Parathyroid adenoma (tissue), 2 donors: ENCODE measurements at regions not wholly inside any gene's neighbourhood (a gene's known extent, or its start where the extent isn't known, plus 50 kb on each side); places are given as distances from the start of the nearest gene placed in this dataset.
"Not testable (repeated sequence)": the region's sequence is repeated elsewhere in the genome, so short reads cannot be mapped to it uniquely, and the experiment has no call there.

ENCODE experiments used
- H2AFZ ChIP-seq: fragments of 300-600 bp; sonication (generic); one replicate; pipeline ENCODE4 v1.7.0; 2017; ENCODE audit warnings: antibody characterized with exemption, mild to moderate bottlenecking
- H3K27ac ChIP-seq: fragments of 300-600 bp; sonication (generic); one replicate; pipeline ENCODE4 v1.7.0; 2017
- H3K27me3 ChIP-seq: fragments of 300-600 bp; sonication (generic); one replicate; pipeline ENCODE4 v1.7.0; 2017; ENCODE audit warnings: low read length; ENCODE audit not compliant: control insufficient read depth, insufficient read depth
- H3K36me3 ChIP-seq: fragments of 300-600 bp; sonication (generic); one replicate; pipeline ENCODE4 v1.7.0; 2017; ENCODE audit warnings: low read length; ENCODE audit not compliant: control insufficient read depth, insufficient read depth
- H3K4me1 ChIP-seq: fragments of 300-600 bp; sonication (generic); one replicate; pipeline ENCODE4 v1.7.0; 2017; ENCODE audit warnings: control low read depth
- H3K4me2 ChIP-seq: fragments of 300-600 bp; sonication (generic); one replicate; pipeline ENCODE4 v1.7.0; 2017; ENCODE audit warnings: low read length
- H3K4me3 ChIP-seq: fragments of 300-600 bp; sonication (generic); one replicate; pipeline ENCODE4 v1.7.0; 2017; ENCODE audit warnings: low read depth, low read length
- H3K79me2 ChIP-seq: fragments of 300-600 bp; sonication (generic); one replicate; pipeline ENCODE4 v1.7.0; 2017; ENCODE audit warnings: control low read depth
- H3K9ac ChIP-seq: fragments of 300-600 bp; sonication (generic); one replicate; pipeline ENCODE4 v1.7.0; 2017; ENCODE audit warnings: mild to moderate bottlenecking
- H3K9me3 ChIP-seq: fragments of 300-600 bp; sonication (generic); one replicate; pipeline ENCODE4 v1.7.0; 2017; ENCODE audit warnings: low read length; ENCODE audit not compliant: control insufficient read depth
- TF ChIP-seq, protein P1 (sequence below): fragments of 300-600 bp; sonication (generic); IDR thresholded peaks from one replicate; pipeline ENCODE4 v1.7.0; 2017; ENCODE audit warnings: antibody characterized with exemption, mild to moderate bottlenecking
- donor health status: primary hyperparathyroidism.

DNA sequence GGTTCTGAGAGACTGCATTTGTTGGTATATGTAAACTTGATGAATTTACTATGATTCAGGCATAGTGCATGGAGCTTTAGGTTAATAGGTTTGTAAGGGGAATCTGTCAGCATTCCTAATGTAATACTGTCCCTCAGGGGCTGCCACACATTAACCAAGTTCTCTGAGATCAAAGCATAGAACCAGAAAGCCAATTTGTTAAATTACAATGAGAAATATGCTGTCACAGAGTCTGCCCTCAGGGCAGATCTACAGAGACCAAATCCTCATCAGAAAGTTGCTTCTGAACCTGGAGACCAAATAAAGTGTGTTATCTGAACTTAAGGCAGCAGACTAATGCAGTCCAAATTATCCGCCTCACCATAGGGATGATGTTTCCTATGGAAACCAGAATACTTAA lies 250.8 kb upstream of the HTR1E start:
- Histone ChIP-seq H3K4me2 (no peak overlapping the region), H3K27me3 (no peaks in the 10 kb centered on the region), H3K4me3 (no peak overlapping the region), H3K4me1 (no peaks in the 10 kb centered on the region), H3K27ac (no peak overlapping the region), H2AFZ (no peak overlapping the region), H3K9me3 (no peaks in the 10 kb centered on the region), H3K79me2 (no peaks in the 10 kb centered on the region), H3K36me3 (no peaks in the 10 kb centered on the region), H3K9ac (no peak overlapping the region)
- TF ChIP-seq, protein P1, sequence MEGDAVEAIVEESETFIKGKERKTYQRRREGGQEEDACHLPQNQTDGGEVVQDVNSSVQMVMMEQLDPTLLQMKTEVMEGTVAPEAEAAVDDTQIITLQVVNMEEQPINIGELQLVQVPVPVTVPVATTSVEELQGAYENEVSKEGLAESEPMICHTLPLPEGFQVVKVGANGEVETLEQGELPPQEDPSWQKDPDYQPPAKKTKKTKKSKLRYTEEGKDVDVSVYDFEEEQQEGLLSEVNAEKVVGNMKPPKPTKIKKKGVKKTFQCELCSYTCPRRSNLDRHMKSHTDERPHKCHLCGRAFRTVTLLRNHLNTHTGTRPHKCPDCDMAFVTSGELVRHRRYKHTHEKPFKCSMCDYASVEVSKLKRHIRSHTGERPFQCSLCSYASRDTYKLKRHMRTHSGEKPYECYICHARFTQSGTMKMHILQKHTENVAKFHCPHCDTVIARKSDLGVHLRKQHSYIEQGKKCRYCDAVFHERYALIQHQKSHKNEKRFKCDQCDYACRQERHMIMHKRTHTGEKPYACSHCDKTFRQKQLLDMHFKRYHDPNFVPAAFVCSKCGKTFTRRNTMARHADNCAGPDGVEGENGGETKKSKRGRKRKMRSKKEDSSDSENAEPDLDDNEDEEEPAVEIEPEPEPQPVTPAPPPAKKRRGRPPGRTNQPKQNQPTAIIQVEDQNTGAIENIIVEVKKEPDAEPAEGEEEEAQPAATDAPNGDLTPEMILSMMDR = no peak

DNA sequence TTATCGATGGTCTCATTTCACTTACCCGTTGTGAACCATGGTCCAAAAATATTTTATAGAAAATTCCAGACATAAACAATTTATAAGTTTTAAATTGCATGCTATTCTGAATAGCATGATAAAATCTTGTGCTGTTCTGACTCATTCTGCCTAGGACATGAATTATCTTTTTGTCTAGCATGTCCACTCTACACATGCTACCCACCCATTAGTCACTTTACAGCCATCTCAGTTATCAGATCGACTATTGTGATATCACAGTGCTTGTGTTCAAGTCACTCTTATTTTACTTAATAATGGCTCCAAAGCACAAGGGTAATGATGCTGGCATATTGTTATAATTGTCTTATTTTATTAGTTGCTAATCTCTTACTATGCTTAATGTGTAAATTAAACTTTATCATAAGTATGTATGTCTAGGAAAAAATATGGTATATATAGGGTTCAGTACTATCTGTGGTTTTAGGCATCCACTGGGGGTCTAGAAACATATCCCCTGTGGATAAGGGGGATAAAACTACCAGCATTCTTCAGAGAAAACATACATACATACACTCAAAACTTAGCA lies 252.0 kb upstream of the HTR1E start:
- H3K27ac ChIP-seq = no peak overlapping the region
- no peaks in the 10 kb centered on the region for H3K4me1 ChIP-seq
- no peak overlapping the region for H2AFZ ChIP-seq
- no peaks in the 10 kb centered on the region for H3K79me2 ChIP-seq
- H3K9ac ChIP-seq = no peak overlapping the region
- TF ChIP-seq, protein P1 = no peak
- no peaks in the 10 kb centered on the region for H3K36me3 ChIP-seq
- H3K4me2 ChIP-seq = no peak overlapping the region
- H3K4me3 ChIP-seq = no peak overlapping the region
- H3K27me3 ChIP-seq = no peaks in the 10 kb centered on the region
- H3K9me3 ChIP-seq = no peaks in the 10 kb centered on the region

DNA sequence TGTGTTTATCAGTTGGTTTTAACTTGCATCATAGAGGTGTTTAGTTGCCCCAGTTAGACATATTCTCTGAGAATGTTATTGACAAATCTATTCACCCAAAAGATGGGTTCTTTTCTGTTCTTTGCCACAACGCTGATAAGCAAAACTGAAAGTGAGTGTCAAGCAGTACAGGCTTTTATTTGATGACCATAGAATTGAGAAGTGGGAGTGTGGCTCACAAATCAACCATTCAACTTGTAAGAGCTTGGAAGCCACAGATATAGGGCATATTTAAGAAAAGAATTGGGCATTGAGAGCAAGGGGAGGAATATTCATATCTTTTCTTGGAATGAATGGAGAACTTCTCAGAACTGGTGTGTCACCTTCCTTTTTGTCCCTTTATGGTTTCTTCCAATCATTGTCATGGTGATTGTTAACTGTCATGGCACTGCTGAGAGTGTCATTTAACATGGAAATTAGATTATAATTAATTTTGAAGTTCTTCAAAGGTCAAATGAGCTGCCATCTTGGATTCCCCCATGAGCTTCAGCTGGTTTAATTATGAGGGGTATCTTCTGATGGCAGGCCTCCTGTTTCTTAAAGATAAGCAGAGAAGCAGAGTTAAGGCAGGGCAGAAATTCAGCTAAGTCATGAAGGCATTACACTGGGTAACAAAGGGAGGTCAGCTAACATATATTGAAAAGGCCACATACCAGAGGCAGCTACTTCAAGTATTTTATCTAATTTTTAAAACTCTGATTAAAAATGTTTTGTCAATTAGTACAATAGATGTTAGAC lies 254.0 kb upstream of the HTR1E start:
- Histone ChIP-seq H3K4me2 (no peak overlapping the region), H3K9me3 (no peaks in the 10 kb centered on the region), H3K36me3 (no peaks in the 10 kb centered on the region), H3K4me1 (no peaks in the 10 kb centered on the region), H3K4me3 (no peak overlapping the region), H3K9ac (no peak overlapping the region), H3K27ac (no peak overlapping the region), H2AFZ (no peak overlapping the region), H3K79me2 (no peaks in the 10 kb centered on the region), H3K27me3 (no peaks in the 10 kb centered on the region)
- TF ChIP-seq, protein P1 = no peak

DNA sequence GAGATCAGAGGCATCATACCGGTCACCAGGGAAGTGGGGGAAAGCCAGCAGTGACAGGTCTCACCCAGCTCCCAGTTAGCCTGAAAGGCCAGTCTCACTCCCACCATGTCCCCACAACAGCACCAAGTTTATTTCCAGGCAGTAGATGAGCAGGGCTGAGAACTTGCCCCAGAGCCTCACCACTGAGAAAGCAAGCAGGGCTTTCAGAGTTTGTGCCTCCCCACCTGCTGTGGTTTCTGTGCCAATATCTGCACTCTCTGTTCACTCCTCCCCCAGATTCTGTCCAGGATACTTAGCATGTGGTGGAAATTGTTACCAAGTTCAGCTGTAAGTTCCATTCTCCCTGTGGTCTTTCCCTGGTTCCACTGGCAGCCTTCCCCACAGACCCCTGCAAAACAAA lies 255.0 kb upstream of the HTR1E start:
- Histone ChIP-seq H3K27ac (no peak overlapping the region), H2AFZ (no peak overlapping the region), H3K79me2 (no peaks in the 10 kb centered on the region), H3K9me3 (no peaks in the 10 kb centered on the region), H3K4me2 (no peak overlapping the region), H3K4me1 (no peaks in the 10 kb centered on the region), H3K9ac (no peak overlapping the region), H3K4me3 (no peak overlapping the region), H3K36me3 (no peaks in the 10 kb centered on the region), H3K27me3 (no peaks in the 10 kb centered on the region)
- TF ChIP-seq, protein P1 = no peak

DNA sequence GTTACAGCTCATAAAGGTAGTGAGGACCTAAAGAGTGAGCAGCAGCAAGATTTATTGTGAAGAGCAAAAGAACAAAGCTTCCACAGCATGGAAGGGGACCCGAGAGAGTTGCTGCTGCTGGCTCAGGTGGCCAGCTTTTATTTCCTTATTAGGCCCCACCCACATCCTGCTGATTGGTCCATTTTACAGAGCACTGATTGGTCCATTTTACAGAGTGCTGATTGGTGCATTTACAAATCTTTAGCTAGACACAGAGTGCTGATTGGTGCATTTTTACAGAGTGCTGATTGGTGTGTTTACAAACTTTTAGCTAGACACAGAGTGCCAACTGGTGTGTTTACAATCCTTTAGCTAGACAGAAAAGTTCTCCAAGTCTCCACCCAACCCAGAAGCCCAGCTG lies 256.2 kb upstream of the HTR1E start:
- not testable (repeated sequence) for H3K9me3 ChIP-seq, H3K9ac ChIP-seq, H3K4me2 ChIP-seq

DNA sequence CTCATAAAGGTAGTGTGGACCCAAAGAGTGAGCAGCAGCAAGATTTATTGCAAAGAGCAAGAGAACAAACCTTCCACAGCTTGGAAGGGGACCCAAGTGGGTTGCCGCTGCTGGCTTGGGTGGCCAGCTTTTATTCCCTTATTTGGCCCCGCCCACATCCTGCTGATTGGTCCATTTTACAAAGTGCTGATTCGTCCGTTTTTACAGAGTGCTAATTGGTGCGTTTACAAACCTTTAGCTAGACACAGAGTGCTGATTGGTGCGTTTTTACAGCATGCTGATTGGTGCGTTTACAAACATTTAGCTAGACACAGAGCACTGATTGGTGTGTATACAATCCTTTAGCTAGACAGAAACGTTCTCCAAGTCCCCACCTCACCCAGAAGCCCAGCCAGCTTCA lies 265.2 kb upstream of the HTR1E start:
- not testable (repeated sequence) for H3K27me3 ChIP-seq, H3K4me2 ChIP-seq, H3K4me3 ChIP-seq, H3K27ac ChIP-seq, H3K9me3 ChIP-seq, H3K9ac ChIP-seq, H3K4me1 ChIP-seq, H2AFZ ChIP-seq, H3K36me3 ChIP-seq, H3K79me2 ChIP-seq

More for the DNA sequence above, 256.2 kb upstream of the HTR1E start:
- not testable (repeated sequence) for H3K27me3 ChIP-seq, H2AFZ ChIP-seq, H3K27ac ChIP-seq, H3K36me3 ChIP-seq, H3K79me2 ChIP-seq, H3K4me1 ChIP-seq, H3K4me3 ChIP-seq
